ENCODE measurements at regions not wholly inside any gene's neighbourhood (a gene's known extent, or its start where the extent isn't known, plus 50 kb on each side); places are given as distances from the start of the nearest gene placed in this dataset.

DNA sequence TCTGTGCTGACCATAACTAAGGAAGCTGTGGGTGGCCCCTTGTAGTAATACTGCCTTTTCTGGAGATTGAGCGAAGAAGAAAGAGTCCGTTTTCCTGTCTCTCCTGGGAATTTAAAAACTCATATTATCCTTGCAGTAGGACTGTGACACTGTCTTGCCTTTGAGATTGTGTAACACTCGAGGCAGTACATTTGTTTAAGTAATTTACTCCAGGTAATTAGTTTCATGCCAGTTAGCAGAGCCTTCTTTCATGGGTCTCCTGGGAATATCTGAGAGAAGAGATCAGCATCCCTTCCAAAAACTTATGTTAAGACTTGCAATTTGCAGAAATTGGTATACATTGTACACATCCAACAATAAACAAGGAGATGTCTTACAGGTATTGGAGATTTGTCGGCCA, 405.6 kb downstream of the DMRT2 start:
- Histone ChIP-seq H3K79me2 (ENCODE audit: control insufficient read depth, insufficient read depth, low read length) (no peaks in the 10 kb centered on the region), H3K27ac (ENCODE audit: insufficient read depth, low read depth, low read length) (no peak overlapping the region), H3K36me3 (ENCODE audit: control insufficient read depth in 2 of 2, extremely low read depth in 1 of 2, insufficient read depth in 2 of 2, low read length in 2 of 2) (no peaks in the 10 kb centered on the region), H3K4me3 (replicated peaks in 1 of 3; ENCODE audit: insufficient read depth in 1 of 3, low read depth in 1 of 3, low read length in 3 of 3) (no peak overlapping the region), H3K27me3 (ENCODE audit: control insufficient read depth in 2 of 2, insufficient read depth in 2 of 2, low read length in 2 of 2) (no peaks in the 10 kb centered on the region), H4K20me1 (replicated peaks; ENCODE audit: control insufficient read depth, extremely low read depth, insufficient read depth, low read length) (no peaks in the 10 kb centered on the region), H3K9me1 (replicated peaks; ENCODE audit: control insufficient read depth, extremely low read depth, insufficient read depth, low read length) (no peaks in the 10 kb centered on the region), H3K4me2 (ENCODE audit: insufficient read depth, low read length) (no peak overlapping the region), H3K9ac (replicated peaks; ENCODE audit: extremely low read depth, insufficient read depth, low read length) (no peak overlapping the region), H3K4me1 (ENCODE audit: control insufficient read depth, extremely low read depth, insufficient read depth, low read length) (no peaks in the 10 kb centered on the region), H3K9me3 (replicated peaks; ENCODE audit: control insufficient read depth, insufficient read depth, low read length) (peaks cover 2% of the 10 kb centered on the region), H2AFZ (ENCODE audit: low read depth, low read length) (no peak overlapping the region)
- FAIRE-seq (no peak), DNase-seq (ENCODE audit: low read depth, low spot score) (no peak)
- no TSS peak for BruUV-seq (replicated peaks)
- ChIA-PET CTCF (no interaction called here), POLR2A (no interaction called here)
- dilution Hi-C loops (cut with MboI; ENCODE audit: extremely low pct_ligation_motif_present, low sequenced_read_pairs) = no loop called here
- TF ChIP-seq MYC (IDR thresholded peaks at IDR 0.05; ENCODE audit: low read depth, low read length) (no peak), GATA2 (IDR thresholded peaks at IDR 0.05; ENCODE audit: insufficient read depth, insufficient read length, low read depth, low read length) (no peak), POLR2AphosphoS5 (IDR thresholded peaks at IDR 0.05; ENCODE audit: insufficient read depth, low read depth, low read length) (no peak), FOS (IDR thresholded peaks at IDR 0.05; ENCODE audit: borderline replicate concordance, insufficient read depth, low read length) (no peak), EZH2 (IDR thresholded peaks at IDR 0.05; ENCODE audit: borderline replicate concordance, low read depth, low read length, severe bottlenecking) (no peak), MAX (IDR thresholded peaks at IDR 0.05; ENCODE audit: insufficient read depth, insufficient read length) (no peak), POLR2A (IDR thresholded peaks at IDR 0.05; ENCODE audit: low read depth, low read length) (no peak), JUN (IDR thresholded peaks at IDR 0.05; ENCODE audit: borderline replicate concordance, insufficient read depth, insufficient read length, low read depth) (no peak)
- TF ChIP-seq, protein P1, sequence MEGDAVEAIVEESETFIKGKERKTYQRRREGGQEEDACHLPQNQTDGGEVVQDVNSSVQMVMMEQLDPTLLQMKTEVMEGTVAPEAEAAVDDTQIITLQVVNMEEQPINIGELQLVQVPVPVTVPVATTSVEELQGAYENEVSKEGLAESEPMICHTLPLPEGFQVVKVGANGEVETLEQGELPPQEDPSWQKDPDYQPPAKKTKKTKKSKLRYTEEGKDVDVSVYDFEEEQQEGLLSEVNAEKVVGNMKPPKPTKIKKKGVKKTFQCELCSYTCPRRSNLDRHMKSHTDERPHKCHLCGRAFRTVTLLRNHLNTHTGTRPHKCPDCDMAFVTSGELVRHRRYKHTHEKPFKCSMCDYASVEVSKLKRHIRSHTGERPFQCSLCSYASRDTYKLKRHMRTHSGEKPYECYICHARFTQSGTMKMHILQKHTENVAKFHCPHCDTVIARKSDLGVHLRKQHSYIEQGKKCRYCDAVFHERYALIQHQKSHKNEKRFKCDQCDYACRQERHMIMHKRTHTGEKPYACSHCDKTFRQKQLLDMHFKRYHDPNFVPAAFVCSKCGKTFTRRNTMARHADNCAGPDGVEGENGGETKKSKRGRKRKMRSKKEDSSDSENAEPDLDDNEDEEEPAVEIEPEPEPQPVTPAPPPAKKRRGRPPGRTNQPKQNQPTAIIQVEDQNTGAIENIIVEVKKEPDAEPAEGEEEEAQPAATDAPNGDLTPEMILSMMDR (IDR thresholded peaks at IDR 0.05; ENCODE audit: extremely low read depth in 1 of 2, insufficient read depth in 1 of 2, low read depth in 1 of 2, low read length in 2 of 2) = no peak
- intact Hi-C loops (cut with micrococcal nuclease) = no loop called here

Measured in endothelial cell of umbilical vein (primary cell).